Stimulated activated CD8-positive, alpha-beta memory T cell treated with anti-CD3 and anti-CD28 coated beads, Interleukin-2, amount 100 ng/mL, for 48 hours (primary cell): ENCODE measurements at regions not wholly inside any gene's neighbourhood (a gene's known extent, or its start where the extent isn't known, plus 50 kb on each side); places are given as distances from the start of the nearest gene placed in this dataset.

Source experiments
- DNase-seq, 2 donors: peaks; one replicate each; pipeline ENCODE4 v3.0.0-alpha.2; 2020; ENCODE audit warnings: low read depth in 2 of 2

DNA sequence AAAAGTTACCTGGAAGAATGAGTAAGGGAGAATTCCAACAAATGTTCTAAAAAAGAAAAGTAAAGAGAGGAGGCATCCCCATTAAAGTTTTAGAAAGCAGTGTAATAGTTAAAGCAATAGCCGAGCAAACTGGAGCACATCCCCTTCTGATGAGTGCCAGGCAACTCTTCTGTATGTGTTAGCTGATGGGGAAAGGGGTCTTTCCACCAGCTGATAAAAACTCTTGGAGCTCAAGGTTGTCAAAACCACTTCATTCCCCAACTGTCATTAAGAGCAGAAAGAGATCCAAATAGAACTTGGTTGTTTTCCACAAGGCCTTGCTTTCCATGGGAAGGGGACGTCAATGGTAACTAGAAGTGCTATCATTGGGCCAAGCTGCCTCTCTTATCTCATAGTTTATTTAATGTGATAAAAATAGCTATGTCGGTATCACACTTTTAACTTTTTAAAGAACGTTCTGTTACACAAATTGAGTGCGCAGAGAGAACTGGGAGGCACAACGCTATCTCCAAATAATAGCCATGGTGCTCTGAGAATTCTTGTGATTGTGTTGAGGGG, 116.9 kb downstream of the POLR2M start:
- no peak for DNase-seq

- DNase-seq = no peak
These were observed 117.7 kb downstream of the POLR2M start for GRCh38 chr15:57824186-57824585.

DNA sequence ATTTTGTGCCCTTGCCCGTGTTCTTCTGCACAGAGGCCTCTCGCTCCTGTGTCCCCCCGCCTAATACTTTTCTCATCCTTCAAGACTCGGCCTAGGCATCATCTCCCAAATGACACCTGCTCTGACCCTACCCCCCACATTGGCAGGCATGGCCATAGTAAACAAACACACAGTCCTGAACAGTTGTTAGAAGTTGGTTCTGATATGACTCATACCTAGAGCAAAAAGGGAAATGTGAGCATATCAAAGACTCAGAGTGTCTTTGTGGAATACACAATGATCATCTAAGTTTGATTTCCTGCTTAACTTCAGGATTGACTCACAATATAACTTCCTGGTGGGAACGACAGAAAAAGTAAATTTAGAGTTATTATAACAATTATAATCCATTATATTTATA, 120.5 kb downstream of the POLR2M start:
- DNase-seq = no peak

- no peak for DNase-seq
These were observed 121.5 kb downstream of the POLR2M start for GRCh38 chr15:57827971-57828370.

- DNase-seq = no peak
These were observed 125.7 kb downstream of the POLR2M start for GRCh38 chr15:57832183-57832582.

DNA sequence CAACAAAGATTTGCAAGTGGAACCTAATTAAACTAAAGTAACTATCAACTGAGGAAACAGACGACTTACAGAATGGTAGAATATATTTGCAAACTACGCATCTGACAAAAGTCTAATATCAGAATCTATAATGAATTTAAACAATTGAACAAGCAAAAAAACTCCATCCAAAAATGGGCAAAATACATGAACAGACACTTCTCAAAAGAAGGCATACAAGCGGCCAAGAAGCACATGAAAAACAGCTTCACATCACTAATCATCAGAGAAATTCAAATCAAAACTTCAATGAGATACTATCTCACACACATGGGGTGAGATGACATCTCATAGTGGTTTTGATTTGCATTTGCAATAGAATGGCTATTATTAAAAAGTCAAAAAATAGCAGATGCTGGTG, 128.6 kb downstream of the POLR2M start:
- no peak for DNase-seq

DNA sequence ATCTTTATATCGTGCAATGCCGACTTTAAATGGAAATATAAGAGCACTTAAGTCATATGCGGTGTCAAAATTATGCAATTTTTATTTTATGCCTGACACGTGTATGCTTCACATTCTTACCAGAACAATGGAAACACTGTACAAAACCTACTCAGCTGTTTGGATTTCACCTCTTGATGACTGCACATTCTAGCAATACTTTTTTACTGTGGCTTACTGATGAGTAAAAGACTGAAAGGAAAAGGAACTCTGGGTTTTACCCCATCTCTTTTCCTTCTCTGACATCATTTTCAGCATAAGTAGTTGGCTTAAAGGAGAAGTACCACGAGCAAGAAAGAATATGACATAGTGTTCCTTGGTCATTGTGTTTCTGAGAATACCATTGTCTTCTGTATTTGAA, 142.8 kb downstream of the POLR2M start:
- no peak for DNase-seq

DNA sequence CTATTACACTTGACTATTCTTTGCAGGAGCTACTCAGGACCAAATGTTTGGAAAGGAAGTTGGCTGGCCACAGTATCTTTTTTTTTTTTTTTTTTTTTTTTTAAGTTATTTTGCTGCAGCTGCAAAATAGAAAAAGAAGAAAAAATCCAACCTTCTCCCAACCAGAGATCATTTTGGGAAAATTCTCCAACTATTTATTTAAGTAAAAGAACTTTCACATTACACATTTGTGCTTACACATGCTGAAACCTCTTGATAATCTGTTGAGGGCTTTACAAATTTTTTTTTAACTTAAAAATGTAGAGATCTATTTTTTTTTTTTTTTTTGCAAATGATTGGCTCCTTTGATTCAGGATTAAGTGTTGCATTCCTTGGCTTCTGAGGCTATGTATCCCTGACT, 148.0 kb downstream of the POLR2M start:
- no peak for DNase-seq

- DNase-seq = no peak
These were observed 151.4 kb downstream of the POLR2M start for GRCh38 chr15:57857871-57858270.

DNA sequence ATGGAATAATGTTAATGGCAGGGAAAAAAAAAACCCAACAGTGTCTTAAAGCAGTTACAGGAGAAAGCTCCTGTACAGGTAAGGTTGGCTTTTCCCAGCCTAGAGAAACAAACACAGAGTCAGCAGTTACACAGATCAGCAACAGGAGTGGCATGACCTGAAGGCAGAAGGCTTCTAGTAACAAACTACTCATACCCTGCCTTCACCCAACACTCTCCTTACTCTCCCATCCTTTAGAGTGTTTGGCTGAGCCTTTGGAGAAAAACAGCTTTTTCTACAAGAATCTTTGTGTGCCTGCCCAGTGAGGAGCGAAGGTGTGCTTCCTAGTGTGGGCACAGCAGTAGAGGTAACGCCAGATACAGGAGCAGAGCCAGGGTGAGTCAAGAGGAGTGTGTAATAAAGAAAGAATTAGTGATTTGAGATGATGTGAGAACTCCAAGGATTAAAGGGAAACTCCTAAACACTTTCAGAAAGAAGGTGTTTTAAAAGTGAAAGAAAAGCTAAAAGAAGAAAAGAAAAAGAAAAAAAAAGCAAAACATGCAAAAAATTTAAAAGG, 152.7 kb downstream of the POLR2M start:
- no peak for DNase-seq

- DNase-seq = no peak
These were observed 154.6 kb downstream of the POLR2M start for GRCh38 chr15:57861034-57861638.

- DNase-seq = no peak
These were observed 155.5 kb downstream of the POLR2M start for GRCh38 chr15:57861815-57862586.

- no peak for DNase-seq
These were observed 156.2 kb downstream of the POLR2M start for GRCh38 chr15:57862761-57863160.

- no peak for DNase-seq
These were observed 158.8 kb downstream of the POLR2M start for GRCh38 chr15:57865294-57865693.

- DNase-seq = peak; percentile 37
These were observed 159.7 kb downstream of the POLR2M start for GRCh38 chr15:57866149-57866736.

DNA sequence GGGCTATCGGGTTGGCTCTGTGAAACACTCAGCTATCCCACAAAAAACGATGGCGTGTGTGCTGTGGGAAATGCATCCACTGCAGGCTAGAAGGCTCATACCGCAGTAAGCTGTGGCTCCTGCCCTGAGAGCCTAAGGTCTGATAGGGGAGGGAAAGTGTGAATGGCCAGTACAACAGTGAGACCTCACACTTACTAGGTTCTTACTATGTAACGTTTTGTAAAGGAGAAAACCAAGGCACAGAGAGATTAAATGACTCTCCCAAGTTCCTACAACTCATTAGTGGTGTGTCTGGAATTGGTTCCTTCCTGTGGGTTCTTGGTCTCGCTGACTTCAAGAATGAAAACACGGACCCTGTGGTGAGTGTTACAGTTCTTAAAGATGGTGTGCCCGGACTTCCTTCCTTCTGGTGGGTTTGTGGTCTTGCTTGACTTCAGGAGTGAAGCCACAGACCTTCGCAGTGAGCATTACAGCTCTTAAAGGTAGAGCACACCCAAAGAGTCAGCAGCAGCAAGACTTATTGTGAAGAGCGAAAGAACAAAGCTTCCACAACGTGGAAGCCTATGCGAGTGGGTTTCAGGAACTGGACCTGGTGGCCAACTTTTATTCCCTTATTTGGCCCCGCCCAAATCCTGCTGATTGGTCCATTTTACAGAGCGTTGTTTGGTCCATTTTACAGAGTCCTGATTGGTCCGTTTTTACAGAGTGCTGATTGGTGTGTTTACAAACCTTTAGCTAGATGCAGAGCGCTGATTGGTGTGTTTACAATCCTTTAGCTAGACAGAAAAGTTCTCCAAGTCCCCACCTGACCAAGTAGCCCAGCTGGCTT, 161.7 kb downstream of the POLR2M start:
- no peak for DNase-seq

DNA sequence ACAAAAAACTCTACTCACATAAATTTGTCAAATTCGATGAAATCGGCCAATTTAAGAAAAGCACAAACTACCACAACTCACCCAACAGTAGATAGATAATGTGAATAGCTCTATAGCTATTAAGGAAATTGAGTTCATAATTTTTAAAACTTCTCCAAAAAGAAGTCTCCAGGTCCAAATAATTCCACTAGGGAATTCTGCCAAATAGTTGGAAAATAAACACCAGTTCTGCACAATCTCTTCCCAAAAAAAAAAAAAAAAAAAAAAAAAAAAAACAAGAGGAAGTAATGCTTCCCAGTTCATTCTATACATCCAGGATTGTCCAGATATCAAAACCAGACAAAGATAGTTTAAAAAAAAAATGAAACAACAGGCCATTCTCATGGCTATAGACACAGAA, 164.2 kb downstream of the POLR2M start:
- DNase-seq = no peak

DNA sequence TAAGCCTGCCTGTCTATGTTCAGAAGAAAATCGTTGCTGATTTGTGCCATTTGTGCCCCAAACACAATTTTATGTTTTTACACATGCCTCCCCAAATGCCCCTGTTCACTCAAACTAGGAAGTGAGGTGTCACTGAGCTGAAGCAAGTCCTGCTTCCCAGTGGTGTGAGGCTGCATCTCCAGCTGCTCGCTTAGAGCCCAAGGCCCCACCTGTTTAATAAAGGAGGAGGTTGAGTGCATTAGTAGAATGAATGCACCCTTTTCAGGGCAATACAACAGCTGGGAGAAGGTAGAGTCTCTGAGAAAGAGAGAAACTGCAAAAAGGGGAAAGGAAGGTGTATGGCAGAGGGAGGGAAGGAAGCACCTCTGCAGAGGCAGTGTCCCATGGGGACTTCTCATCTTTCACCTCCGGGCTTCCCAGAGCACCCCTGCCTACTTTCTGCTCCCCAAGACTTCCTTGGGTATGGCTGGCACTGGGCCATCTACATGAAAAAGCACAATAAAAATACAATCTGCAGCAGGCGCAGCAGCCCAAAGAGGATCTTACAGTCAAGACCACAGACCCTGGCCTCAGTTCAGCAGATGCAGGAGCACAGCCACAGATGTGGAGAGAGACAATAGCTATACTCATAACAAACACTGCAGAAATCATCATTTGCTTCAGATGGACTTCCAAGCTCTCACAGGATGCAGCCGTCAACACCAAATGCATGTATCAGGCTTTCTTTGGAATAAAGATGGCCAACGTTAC, 165.9 kb downstream of the POLR2M start:
- no peak for DNase-seq

DNA sequence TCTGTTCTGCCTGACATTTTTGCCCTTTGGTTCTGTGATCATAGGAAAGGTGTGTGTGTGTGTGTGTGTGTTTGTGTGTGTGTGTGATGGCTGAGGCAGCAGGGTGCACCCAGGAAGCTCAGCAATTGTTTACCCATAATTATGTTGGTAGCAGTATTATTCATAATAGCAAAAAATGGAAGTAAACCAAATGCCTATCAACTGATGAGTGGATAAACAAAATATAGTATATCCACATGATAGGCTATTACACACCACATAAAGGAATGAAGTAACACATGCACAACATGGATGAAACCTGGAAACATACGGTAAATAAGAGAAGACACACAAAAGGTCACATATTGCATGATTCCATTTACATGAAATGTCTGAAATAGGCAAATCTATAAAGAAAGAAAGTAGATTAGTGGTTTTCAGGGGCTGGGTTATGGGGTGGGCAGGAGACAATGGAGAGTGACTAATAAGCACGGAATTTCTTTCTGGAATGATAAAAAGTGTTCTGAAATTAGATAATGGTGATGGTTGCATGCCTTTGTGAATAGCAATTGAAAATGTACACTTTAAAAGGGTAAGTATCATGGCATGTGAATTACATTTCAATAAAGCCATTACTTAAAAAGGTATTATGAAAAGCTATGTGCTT, 167.2 kb downstream of the POLR2M start:
- no peak for DNase-seq

- no peak for DNase-seq
These were observed 168.8 kb downstream of the POLR2M start for GRCh38 chr15:57875347-57875746.
